ENCODE measurements at regions not wholly inside any gene's neighbourhood (a gene's known extent, or its start where the extent isn't known, plus 50 kb on each side); places are given as distances from the start of the nearest gene placed in this dataset.

- DNase-seq (ENCODE audit: low spot score): no peak
- H3K27ac ChIP-seq (ENCODE audit: low read depth, low read length, poor library complexity, severe bottlenecking): no peak overlapping the region
- no peaks in the 10 kb centered on the region for H3K4me1 ChIP-seq (ENCODE audit: insufficient read depth, low read length, poor library complexity, severe bottlenecking)
- no peaks in the 10 kb centered on the region for H3K9me2 ChIP-seq (ENCODE audit: insufficient read depth, low read length)
- BruUV-seq (replicated peaks): no TSS peak
- intact Hi-C loops (cut with micrococcal nuclease; ENCODE audit: unreplicated experiment): no loop called here
- no peak overlapping the region for H3K4me3 ChIP-seq (ENCODE audit: low read depth, low read length, poor library complexity, severe bottlenecking)
- no peak overlapping the region for H3K4me2 ChIP-seq (ENCODE audit: low read length)
- no peaks in the 10 kb centered on the region for H3K9me3 ChIP-seq (ENCODE audit: low read length)
- H3K36me3 ChIP-seq (ENCODE audit: insufficient read depth, low read length): no peaks in the 10 kb centered on the region
- no peak overlapping the region for H2AFZ ChIP-seq (ENCODE audit: low read length)
- H4K20me1 ChIP-seq (ENCODE audit: insufficient read depth, low read length): no peaks in the 10 kb centered on the region
- ChIA-PET POLR2A (no interaction called here), CTCF (ENCODE audit: unreplicated experiment) (no interaction called here)
- TF ChIP-seq CTCF (conservative IDR thresholded peaks at IDR 0.05; ENCODE audit: low read length): no peak
- no peaks in the 10 kb centered on the region for H3K79me2 ChIP-seq (ENCODE audit: insufficient read depth, low read depth, low read length)
These were observed 299.7 kb upstream of the CDH11 start for GRCh38 chr16:65421596-65421995.

DNA sequence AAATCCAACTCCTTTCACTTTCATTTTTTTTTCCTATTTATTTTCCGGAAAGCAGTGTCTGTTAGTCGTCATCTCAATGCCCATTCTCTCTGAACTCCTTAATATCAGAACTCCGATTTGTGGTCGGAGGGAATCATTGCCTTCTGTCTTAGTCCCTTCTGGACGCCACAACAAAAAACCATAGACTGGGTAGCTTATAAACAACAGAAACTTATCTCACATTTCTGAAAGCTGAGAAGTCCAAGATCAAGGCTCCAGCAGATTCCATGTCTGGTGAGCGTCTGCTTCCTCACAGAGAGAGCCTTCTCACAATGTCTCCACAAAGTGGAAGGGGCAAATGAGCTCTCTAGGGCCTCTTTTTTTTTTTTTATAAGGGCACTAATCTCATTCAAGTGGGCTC lies 296.6 kb upstream of the CDH11 start:
- no peak for DNase-seq (ENCODE audit: low spot score)
- H2AFZ ChIP-seq (ENCODE audit: low read length): no peak overlapping the region
- CTCF ChIA-PET (ENCODE audit: unreplicated experiment): no interaction called here
- intact Hi-C loops (cut with micrococcal nuclease; ENCODE audit: unreplicated experiment): no loop called here
- no peak overlapping the region for H3K27ac ChIP-seq (ENCODE audit: low read depth, low read length, poor library complexity, severe bottlenecking)
- H3K4me3 ChIP-seq (ENCODE audit: low read depth, low read length, poor library complexity, severe bottlenecking): no peak overlapping the region
- no peaks in the 10 kb centered on the region for H3K79me2 ChIP-seq (ENCODE audit: insufficient read depth, low read depth, low read length)
- H3K4me2 ChIP-seq (ENCODE audit: low read length): no peak overlapping the region
- H4K20me1 ChIP-seq (ENCODE audit: insufficient read depth, low read length): no peaks in the 10 kb centered on the region
- H3K9me3 ChIP-seq (ENCODE audit: low read length): no peaks in the 10 kb centered on the region
- H3K9me2 ChIP-seq (ENCODE audit: insufficient read depth, low read length): no peaks in the 10 kb centered on the region
- TF ChIP-seq EZH2phosphoT487 (IDR thresholded peaks at IDR 0.05; ENCODE audit: borderline replicate concordance, low read depth, low read length) (no peak), CTCF (conservative IDR thresholded peaks at IDR 0.05; ENCODE audit: low read length) (no peak)
- POLR2A ChIA-PET: interaction anchor here (0.6 kb wide), 1 partner anchor 834 kb away, joined by 4 read pairs; no protein-coding TSS in a partner anchor
- H3K36me3 ChIP-seq (ENCODE audit: insufficient read depth, low read length): no peaks in the 10 kb centered on the region
- H3K4me1 ChIP-seq (ENCODE audit: insufficient read depth, low read length, poor library complexity, severe bottlenecking): no peaks in the 10 kb centered on the region
- no TSS peak for BruUV-seq (replicated peaks)

DNA sequence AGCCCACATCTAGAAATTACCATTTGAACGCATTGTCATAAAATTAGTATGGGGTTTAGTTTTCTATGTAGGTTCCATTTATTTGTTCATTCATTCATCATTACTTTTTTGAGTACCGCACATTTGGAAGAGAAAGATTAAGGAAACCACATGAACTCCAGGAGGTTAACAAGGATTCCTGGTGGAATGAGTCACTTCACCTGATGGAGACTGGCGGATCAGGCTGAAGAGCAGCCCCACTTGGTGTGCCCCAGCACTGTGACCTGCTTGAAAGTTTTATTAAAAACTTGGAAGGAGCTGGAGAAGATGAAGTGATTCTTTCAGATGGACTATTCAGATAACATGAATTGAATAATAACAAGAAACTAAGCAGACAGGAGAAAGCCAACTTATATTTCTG lies 293.6 kb upstream of the CDH11 start:
- ChIA-PET POLR2A (no interaction called here), CTCF (ENCODE audit: unreplicated experiment) (interaction anchor here (0.5 kb wide), 1 partner anchor 266 kb away, joined by 3 read pairs; no protein-coding TSS in a partner anchor)
- Histone ChIP-seq H3K4me2 (ENCODE audit: low read length) (no peak overlapping the region), H3K4me3 (ENCODE audit: low read depth, low read length, poor library complexity, severe bottlenecking) (no peak overlapping the region), H3K4me1 (ENCODE audit: insufficient read depth, low read length, poor library complexity, severe bottlenecking) (no peaks in the 10 kb centered on the region), H3K9me3 (ENCODE audit: low read length) (no peaks in the 10 kb centered on the region), H2AFZ (ENCODE audit: low read length) (no peak overlapping the region), H3K36me3 (ENCODE audit: insufficient read depth, low read length) (no peaks in the 10 kb centered on the region), H3K79me2 (ENCODE audit: insufficient read depth, low read depth, low read length) (no peaks in the 10 kb centered on the region), H3K9me2 (ENCODE audit: insufficient read depth, low read length) (no peaks in the 10 kb centered on the region), H3K27ac (ENCODE audit: low read depth, low read length, poor library complexity, severe bottlenecking) (no peak overlapping the region), H4K20me1 (ENCODE audit: insufficient read depth, low read length) (no peaks in the 10 kb centered on the region)
- intact Hi-C loops (cut with micrococcal nuclease; ENCODE audit: unreplicated experiment): no loop called here
- no TSS peak for BruUV-seq (replicated peaks)
- TF ChIP-seq EZH2phosphoT487 (IDR thresholded peaks at IDR 0.05; ENCODE audit: borderline replicate concordance, low read depth, low read length): no peak
- TF ChIP-seq CTCF (conservative IDR thresholded peaks at IDR 0.05; ENCODE audit: low read length): no peak
- DNase-seq (ENCODE audit: low spot score): no peak
